ENCODE measurements at regions not wholly inside any gene's neighbourhood (a gene's known extent, or its start where the extent isn't known, plus 50 kb on each side); places are given as distances from the start of the nearest gene placed in this dataset.
"Not testable (repeated sequence)": the region's sequence is repeated elsewhere in the genome, so short reads cannot be mapped to it uniquely, and the experiment has no call there.

DNA sequence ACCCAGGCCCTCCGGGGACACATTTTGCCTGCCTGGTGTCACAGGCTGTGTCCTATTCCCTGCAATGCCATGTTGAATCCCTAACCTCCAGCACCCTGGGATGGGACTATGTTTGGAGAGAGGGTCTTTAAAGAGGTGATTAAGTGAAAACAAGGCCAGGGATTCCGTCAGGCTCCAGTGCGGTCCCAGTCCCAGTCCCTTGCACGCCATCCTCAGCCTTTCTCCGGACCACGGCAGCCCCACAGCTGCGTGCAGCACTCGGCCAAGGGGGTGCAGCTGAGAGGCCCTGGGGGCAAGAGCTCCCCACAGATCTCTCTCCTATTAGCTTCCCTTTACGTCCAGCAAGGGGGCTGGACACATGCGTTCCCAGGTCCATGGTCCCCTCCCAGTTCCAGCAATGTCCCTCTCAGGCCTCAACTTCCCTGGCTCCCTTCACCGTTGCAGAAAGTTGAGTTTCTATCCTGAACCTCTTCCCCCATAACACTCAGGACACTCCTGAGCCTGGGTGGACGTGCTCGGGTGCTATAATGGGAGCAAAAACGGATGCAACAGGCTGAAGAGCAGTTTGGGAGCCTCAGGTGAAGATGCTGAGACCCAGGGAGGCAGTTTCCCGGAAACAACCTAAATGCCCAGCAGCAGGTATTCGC is 1422.7 kb downstream of the BRD1 start:
- no peak for DNase-seq

DNA sequence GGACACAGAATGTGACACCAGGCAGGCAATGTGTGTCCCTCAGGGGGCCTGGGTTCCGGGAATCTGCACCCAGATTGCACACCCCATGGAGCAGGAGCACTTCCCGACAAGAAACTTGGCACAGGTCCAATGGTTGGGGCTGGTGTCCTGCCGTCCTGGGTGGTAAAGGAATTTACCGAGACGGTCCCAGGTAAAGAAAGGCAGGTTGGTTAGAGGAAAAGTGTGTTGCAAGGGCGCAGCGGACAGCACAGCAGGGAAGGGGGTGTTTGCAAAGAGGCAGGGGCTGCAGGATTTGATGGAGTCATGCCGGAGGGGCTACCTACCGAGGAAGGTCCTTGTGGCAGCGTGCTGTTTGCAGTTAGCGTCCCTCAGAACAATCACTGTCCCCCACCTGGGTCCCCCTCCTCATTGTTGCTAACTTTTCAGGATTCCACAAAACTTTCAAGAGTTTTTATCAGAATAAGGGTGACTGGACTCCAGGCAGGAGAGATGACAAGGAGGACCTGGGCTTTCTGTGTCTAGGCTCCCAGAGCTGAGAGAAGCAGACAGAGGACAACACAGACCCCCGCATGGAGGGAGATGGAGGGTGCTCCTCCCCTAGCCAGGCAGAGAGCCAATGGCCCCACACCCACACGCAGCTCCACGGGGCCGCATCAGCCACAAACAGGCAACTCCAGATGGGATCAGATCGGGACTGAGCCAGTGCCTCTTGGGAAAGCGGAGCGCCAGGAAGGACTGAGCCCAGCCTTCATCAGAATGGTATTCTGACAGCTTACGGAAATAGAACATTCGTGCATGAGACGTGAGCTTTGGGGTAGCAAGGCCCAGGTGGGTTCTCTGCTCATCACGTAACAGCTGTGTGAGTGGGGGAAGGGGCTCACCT is 1423.9 kb downstream of the BRD1 start:
- no peak for DNase-seq

DNA sequence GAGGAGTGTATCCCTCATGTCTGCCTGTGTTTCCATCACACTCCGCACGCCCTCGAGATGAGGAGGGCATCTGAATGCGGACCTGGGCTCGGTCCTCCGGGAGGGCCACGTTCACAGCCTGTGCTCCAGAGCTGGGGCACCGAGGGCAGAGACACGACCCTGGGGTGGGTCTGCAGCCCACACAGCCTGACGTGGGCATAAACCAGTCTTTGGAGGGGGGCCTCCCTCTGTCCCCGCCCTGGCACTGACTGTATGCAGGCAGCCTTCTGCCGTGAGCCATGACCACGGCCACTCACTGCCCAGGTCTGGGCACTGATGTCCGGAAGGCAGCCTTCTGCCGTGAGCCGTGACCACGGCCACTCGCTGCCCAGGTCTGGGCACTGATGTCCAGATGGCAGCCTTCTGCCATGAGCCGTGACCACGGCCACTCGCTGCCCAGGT is 1425.1 kb downstream of the BRD1 start:
- DNase-seq = no peak

DNA sequence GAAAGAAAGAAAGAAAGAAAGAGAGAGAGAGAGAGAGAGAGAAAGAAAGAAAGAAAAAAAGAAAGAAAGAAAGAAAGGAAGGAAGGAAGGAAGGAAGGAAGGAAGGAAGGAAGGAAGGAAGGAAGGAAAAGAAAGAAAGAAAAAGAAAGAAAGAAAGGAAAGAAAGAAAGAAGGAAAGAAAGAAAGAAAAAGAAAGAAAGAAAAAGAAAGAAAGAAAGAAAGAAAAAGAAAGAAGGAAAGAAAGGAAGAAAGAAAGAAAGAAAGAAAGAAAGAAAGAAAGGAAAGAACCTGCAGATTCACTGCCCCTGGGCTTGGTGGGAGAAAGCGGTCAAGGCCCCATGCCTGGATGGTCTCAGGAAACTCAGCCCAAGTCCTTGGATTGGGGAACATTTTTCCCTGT is 1426.2 kb downstream of the BRD1 start:
- not testable (repeated sequence) for DNase-seq

DNA sequence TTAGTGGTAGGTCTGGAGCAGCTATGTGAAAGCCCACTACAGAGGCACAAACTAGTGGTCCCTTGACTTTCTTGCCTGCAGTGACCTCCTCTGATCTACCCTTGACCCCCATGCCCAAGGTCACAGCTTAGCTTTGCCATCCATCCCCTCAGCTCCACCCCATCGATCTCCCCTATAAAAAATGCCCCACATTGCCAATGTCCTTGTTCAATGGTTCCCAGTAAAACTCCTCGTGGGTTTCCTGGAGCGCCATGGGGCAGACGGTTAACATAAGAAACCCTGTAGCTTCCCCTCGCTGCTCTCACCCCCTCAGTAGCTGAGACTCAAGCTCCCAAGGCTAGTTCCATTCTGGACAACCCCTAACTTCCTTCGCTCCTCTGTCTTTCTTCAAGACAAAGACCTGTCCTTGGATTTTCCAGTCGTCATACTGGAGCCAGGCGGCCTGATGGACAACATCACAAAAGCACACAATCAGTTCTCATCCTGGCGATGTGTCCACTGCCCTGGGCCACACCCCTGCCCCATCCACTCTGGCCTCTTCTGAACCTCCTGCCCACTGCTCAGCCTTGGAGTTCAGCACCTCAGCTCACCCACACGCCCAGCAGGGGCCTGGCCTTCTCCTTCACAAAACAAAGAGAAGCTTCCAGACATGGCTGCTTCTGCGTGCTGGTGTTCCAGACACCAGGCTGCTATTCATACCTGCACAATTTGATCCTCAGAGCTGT is 1429.3 kb downstream of the BRD1 start:
- no peak for DNase-seq

DNA sequence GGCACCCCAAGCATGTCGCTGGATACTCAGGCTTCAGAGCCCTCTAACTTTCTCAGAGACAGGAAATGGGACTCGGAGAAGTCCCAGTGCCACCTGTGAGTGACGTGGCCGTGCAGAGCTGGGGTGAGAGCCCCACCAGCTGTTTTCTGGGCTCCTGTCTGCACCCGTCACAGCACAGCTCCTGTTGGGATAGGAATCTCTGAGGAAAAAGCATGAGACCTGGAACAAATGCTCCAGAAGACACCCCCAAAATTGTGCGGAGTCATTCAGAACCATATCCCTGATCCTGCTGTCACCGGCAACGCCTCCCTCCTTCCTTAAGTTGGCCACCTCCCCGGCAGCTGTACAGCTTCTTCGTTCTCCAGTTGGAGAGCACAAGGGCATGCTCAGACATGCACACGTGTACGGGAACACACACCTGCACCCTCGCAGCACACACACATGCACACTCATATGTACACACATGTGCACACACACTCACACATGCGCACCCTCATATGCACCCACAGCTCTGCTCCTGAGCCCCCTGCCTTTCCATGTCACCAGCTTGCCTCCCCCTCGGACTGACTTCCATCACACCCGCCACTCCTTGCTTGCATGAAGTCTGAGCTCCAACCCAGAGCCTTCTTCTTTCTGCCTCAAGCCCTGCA is 1430.0 kb downstream of the BRD1 start:
- DNase-seq = no peak

DNA sequence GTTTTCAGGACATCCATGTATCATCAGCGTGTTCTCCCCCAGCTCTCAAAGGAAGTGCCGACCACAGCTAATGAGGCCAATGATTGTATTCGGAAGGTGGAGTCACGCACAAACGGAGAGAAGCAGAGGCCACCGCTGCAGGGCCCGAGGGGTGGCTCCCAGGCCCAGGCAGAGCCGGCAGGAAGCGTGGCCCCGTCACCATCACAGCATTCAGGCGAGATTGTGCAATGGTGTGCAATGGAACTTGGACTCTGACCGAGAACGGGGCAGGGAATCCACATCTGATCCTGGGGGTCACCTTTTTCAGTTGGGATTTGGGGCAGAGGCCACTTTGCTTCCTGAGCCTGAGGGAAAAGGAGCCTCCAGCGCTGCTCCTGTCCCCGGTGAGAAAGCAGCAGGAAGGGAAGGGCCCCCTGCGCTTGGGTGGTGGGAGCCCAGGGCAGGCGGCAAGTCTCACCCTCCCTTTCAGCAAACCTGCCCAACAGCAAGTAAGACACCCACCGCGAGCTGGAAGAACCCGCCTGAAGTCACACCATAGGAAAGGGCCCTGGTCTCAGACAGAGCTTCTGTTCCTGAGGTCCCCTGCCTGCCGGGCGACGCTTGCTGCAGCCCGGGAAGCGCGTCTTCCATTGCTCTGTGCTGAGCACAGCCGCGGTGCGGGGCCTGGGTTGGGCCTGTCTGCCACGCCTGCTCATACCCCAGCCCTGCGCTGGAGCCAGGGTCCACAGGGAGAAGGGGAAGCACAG is 1430.7 kb downstream of the BRD1 start:
- DNase-seq = no peak

DNA sequence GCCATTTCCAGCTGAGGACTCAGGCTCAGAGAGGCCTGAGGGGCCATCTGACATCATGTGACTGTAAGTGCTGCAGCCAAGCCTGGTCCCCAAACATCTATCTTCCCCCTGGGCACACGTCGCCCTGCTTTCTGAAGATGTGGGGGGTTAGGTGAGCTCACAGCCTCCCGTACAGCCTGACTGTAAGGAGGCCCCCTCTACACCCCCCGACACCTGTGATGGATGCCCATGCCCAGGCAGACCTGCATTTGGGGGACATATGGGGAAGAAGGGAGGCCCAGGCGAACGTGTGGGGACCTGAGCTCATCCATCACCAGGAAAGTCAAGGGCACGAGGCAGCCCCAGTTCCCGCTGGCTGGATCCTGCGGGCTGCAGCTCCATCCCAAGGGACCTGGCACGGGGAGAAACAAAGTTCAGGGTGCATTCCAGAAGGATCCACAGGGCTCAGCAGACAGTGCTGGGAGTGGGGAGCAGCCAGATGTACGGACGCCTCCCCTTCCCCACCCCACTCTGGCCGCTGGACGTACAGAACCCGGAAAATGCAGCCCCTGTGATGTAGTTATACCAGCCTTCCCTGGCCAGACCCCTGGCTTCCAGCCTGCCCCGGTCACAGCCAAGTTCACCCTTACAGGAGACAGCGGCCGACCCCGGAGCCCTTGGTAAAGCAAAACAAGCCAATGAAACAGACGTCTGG is 1431.4 kb downstream of the BRD1 start:
- DNase-seq = no peak

DNA sequence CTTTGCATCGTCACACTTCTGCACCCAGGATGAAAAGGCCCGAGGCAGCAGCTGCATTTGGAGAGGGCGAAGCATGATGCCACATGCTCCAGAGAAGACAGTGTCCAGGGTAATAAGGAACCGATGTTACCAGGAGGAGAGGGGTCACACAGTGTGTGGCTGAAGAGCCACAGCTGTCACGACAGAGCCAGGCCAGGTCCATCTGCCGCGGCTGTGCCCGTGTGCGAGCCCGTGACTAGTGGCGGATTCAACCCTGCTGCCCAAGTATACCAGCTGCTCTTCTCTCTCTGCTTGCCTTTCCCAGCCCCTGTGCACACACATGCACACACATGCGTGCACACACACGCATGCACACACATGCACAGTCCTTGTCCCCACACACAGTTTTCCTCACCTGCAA is 1432.5 kb downstream of the BRD1 start:
- DNase-seq = no peak

DNA sequence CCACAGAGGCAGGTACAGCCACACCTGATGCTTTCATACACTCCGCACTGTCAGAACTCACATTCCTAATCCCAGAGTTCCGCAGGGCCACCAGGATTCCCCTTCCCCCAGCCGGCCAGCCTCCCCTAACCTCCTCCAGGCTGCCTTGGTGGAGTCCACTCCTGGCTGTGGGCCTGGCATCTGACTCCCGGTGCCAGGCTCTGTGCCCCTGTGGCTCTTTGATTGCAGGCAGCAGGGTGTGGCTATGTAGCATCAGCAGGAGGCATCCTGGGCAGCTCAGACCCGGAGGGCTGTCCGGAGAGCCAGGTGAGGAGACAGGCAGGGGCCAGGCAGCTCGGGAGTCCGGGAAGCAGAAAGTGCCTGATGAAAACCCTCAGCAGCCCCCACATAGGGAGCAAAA is 1432.9 kb downstream of the BRD1 start:
- DNase-seq = no peak

DNA sequence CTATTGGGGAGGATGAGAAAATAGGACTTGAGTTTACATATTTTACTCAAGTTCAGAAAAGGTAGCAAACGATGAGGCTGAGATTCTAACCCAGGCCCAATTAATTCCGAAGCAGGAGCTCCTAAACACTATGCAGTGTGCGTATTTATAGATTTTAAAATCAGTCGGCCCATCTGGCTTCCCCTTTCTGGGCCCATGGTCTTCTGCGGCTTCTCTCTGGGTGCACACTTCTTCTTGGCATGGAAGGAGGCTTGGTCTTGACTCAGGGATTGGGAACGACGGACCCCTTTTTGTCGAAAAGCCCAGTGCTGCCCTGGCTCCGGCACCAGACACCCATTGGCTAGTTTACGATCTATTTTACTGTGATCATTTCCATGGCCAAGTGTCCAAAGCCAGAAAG is 1433.8 kb downstream of the BRD1 start:
- no peak for DNase-seq

DNA sequence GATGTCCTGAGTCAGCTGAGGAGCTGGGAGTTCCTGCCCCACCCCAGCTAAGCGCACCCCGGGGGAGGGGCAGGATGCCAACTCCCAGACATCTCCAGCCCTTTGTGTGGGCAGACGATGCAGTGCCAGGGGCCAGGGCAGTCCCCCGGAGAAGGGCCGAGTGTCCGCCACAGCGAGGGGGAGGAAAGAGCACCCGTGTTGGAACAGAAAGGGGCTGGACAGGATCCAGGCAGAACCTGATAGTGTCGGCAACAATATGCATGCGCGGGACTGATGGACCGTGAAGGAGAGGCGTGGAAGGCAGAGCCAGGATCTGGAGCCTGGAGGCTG is 1434.7 kb downstream of the BRD1 start:
- DNase-seq = no peak

DNA sequence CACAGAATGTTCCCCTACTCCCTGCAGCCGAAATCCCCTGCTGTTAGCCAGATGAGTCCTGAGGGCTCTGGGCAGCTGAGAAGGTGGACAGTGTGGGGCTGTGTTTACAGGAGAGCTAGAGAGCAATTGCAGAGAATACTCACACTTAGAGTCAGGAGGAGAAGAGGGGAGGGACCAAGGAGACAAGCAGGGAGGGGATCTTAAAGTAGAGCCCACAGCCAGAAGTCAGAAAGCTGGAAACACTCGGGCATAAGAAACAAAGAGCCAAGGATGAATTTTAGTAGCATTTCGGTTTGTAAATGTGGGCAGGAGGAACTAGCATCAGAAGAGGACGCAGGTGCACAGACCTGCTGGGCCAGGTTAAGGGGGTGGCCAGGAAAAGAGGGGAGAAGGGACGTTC is 1435.9 kb downstream of the BRD1 start:
- no peak for DNase-seq

DNA sequence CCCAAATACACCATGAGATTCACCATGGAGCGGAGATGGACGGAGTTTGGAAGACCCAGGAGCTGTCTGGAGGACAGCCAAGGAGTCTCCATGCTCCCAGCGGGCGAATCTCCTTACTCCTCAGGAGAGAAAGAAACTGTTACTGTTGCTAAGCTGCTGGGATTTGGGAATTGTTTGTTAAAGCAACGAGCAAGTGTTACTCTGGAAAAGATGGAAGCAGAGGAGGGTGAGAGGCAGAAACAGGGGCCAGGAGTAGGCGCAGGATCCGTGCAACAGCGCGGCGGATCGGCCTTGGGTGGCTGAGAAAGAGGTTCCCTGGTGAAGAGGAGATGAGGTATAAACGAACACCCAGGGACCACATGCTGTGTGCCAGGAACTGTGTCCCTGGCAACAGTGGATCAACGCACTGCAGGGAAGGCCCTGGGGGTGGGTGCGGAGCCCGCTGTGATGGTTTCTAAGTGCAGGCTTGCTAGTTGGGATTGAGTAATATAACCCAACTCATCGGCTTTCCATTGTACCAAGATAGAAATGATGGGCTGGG is 1436.4 kb downstream of the BRD1 start:
- DNase-seq = no peak

DNA sequence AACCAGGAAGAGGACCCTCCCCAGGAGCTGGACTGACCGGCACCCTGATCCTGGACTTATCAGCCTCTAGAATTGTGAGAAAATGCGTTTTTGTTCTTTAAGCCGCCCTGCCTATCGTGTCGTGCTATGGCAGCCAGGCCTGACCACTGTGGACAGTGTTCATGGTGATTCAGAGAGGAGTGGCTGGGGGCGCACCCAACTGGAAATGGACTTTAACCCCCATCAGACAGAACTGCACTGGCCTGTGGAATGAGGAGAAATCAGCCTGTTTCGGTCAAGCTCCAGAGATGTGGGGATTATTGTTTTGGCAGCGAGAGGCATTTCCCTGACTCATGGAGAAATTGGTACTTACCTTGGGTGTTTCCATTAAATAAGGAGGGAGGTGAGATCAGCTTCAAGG is 1437.8 kb downstream of the BRD1 start:
- DNase-seq = no peak

DNA sequence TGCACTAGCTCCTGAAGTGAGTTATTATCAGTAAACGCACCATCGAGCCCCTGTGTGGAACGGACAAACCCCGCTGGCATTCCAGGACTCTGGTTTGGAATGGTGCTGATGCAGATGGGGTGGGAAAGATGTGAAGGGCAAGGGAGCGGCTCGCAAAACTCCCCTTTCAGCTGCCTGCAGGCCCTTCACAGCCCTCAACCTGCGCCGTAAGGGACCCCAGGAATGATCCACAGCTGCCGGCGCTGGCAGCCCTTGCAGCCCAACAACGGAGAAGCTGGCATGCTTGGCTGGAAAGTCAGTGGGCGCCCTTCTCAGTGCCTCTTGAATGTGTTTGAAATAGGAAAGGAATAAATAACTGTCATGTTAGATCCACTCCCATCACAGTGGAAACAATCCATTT is 1445.5 kb downstream of the BRD1 start:
- no peak for DNase-seq

DNA sequence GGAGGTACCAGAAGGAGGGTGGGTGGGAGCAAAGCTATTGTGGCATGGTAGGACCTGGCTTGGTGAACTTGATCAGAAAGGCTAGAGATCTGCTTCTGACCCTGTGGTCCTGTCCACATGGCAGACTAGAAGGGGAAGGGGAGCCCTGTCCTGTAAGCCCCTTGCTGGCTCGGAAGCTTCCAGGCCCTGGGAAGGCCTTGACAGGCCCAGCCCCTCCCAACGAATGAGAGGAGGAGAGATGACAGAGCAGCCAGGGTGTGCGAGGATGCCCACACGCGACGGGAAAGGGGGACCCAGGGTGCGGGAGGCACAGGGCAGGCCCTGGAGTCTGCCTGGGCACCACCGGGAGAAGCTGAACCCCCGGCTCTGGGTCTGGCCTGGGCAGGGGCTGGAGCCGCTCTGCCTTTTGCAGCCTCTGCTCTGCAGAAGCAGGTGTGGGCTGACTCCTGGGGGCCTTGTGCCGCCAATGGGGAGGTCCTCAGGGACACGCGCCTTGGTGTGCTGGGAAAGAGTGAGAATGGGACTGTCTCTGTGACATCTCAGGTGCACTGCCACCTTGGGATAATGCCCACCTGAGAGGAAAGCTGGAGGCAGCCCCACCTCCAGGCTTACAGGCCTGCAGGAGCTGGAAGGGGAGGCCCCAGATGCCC is 1447.5 kb downstream of the BRD1 start:
- DNase-seq = no peak

DNA sequence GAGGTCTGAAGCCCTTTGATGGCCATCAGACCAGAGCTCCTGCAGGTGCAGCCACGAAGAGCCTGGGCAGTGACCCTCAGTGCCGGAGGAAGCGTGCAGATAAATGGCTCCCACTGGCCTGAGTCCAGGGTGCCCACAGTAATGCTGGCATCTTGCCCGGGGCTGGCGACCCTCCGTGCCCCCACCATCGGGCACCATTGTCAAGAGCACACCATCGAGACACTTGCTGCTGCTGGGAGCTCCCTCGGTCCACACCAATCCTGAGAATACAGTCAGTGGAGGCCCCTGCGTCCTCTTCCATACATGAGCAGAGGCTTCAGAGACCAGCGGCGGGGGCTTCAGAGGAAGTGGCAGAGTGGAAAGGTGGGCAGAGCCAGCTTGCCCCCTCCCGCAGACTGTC is 1448.3 kb downstream of the BRD1 start:
- no peak for DNase-seq

DNA sequence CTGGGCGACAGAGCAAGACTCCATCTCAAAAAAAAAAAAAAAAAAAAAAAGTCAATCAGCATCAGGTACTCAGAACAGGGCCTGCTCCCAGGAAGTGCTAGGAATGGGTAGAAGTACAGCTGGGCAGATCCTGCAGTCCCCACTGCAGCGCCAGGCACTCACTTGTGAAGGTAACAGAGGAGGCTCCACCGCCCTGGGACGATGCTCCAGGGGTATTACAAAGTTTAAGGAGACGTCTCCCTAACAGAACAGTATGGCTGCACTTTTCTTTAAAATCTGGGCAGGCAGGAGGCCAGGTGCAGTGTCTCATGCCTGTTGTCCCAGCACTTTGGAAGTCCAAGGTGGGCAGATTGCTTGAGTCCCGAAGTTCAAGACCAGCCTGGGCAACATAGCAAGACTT is 1449.0 kb downstream of the BRD1 start:
- no peak for DNase-seq

DNA sequence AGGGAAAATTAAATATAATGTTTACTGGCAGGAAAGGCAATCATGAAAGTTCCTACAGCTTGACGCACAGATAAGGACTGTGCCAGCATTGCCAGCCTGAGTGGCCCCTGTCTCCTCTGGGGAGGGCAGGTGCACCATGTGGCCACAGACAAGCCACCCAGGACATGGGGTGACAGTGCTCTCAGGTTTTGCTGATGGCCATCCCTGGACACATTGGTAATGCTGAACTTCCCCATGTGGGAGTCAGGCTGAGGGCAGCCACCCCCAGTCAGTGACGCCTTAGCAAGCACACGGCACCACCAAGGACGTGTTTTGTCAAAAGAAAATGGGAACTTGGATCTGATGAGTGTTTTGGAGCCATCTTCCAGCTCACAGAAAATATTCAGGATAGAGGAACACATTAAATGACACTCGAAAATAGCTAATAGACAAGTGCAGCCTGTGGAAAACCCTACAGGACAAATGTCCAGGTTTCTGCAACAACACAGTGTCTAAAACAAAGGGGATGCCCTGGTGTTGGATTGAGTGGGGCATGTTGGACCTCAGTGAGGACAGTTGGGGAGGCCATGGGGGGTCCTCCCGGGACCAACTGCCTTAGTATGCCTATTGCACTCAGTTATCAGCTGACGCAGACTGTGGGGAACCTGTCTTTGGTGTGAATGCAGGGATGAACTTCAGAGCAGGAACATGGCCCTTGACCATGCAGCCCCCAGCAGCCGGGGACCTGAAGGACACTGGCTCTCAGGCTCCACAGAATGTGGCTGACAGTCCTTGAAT is 1450.5 kb downstream of the BRD1 start:
- DNase-seq = no peak
